Stomach (tissue), 8 donors: ENCODE measurements at regions not wholly inside any gene's neighbourhood (a gene's known extent, or its start where the extent isn't known, plus 50 kb on each side); places are given as distances from the start of the nearest gene placed in this dataset.

Experiments used
- DNase-seq, 2 donors: peaks; one replicate each; pipeline versions ENCODE4 v3.0.0 to v3.0.0-alpha.2; 2013 to 2019
- H3K27ac ChIP-seq, 5 donors: fragments of 200-600 bp in 4 of 5; sonication (generic) in 4 of 5; one replicate each; pipeline ENCODE4 v1.5.1; 2013 to 2019; ENCODE audit warnings: mild to moderate bottlenecking in 1 of 5, moderate library complexity in 1 of 5
- H3K27me3 ChIP-seq, 3 donors: fragments of 200-600 bp; sonication (generic); one replicate each; pipeline ENCODE4 v1.5.1; 2017 to 2019; ENCODE audit warnings: mixed run types in 1 of 3
- H3K36me3 ChIP-seq, 4 donors: fragments of 200-600 bp; sonication (generic); 1 replicate in 3 of 4; 2 replicates in 1 of 4; pipeline ENCODE4 v1.5.1; 2016 to 2019
- H3K4me1 ChIP-seq, 4 donors: fragments of 200-600 bp; sonication (generic); one replicate each; pipeline ENCODE4 v1.5.1; 2016 to 2019
- H3K4me3 ChIP-seq, 4 donors: fragments of 200-600 bp; sonication (generic) in 3 of 4; one replicate each; pipeline ENCODE4 v1.5.1; 2016 to 2019; ENCODE audit warnings: mild to moderate bottlenecking in 1 of 4
- H3K9me3 ChIP-seq, 4 donors: fragments of 200-600 bp; sonication (generic); one replicate each; pipeline ENCODE4 v1.5.1; 2016 to 2019
- EP300 ChIP-seq: sonication (generic); formaldehyde crosslinking; IDR thresholded peaks from one replicate; pipeline ENCODE4 v1.6.1; 2017; ENCODE audit warnings: antibody characterized with exemption
- POLR2A ChIP-seq, 4 donors: fragments of 450-650 bp; IDR thresholded peaks; one replicate each; pipeline ENCODE4 v1.6.1; 2016; ENCODE audit warnings: antibody characterized with exemption in 4 of 4, control low read depth in 2 of 4, mild to moderate bottlenecking in 1 of 4, moderate library complexity in 1 of 4
- POLR2AphosphoS5 ChIP-seq, 3 donors: sonication (generic); formaldehyde crosslinking; IDR thresholded peaks; one replicate each; pipeline ENCODE4 v1.6.1; 2016; ENCODE audit warnings: antibody characterized with exemption in 3 of 3
- WGBS, 5 donors: extraction: QIAGEN DNeasy Blood & Tissue Kit in 3 of 5; methylation state at CpG; one replicate each; pipeline versions ENCODE4 v1.1.5 to v1.1.7; 2013 to 2018; 5-methylcytosine and 5-hydroxymethylcytosine counted together
- intact Hi-C: fragments of 100-400 bp; cut with DNase I; formaldehyde crosslinking; loops from one replicate; pipeline ENCODE4 v1.15.1; 2023; ENCODE audit warnings: low total_unique reads
- TF ChIP-seq, protein P1 (sequence below), 7 experiments: fragments of 450-650 bp in 4 of 7; fragments of 200-600 bp in 3 of 7; sonication (generic) in 3 of 7; IDR thresholded peaks; one replicate each; pipeline ENCODE4 v1.5.1; 2016 to 2019; ENCODE audit warnings: antibody characterized with exemption in 7 of 7, control low read depth in 2 of 7, mild to moderate bottlenecking in 1 of 7
- donor health status: healthy with polysubstance abuse.
- donor health status: Bipolar disorder and iron deficiency.
- donor health status: healthy.

- Histone ChIP-seq H3K27ac (no peak overlapping the region), H3K9me3 (no peaks in the 10 kb centered on the region), H3K36me3 (no peaks in the 10 kb centered on the region), H3K4me3 (no peak overlapping the region), H3K4me1 (no peaks in the 10 kb centered on the region), H3K27me3 (no peaks in the 10 kb centered on the region)
- TF ChIP-seq POLR2A (IDR thresholded peaks at IDR 0.05): no peak
- no peak for TF ChIP-seq EP300
- TF ChIP-seq, protein P1, sequence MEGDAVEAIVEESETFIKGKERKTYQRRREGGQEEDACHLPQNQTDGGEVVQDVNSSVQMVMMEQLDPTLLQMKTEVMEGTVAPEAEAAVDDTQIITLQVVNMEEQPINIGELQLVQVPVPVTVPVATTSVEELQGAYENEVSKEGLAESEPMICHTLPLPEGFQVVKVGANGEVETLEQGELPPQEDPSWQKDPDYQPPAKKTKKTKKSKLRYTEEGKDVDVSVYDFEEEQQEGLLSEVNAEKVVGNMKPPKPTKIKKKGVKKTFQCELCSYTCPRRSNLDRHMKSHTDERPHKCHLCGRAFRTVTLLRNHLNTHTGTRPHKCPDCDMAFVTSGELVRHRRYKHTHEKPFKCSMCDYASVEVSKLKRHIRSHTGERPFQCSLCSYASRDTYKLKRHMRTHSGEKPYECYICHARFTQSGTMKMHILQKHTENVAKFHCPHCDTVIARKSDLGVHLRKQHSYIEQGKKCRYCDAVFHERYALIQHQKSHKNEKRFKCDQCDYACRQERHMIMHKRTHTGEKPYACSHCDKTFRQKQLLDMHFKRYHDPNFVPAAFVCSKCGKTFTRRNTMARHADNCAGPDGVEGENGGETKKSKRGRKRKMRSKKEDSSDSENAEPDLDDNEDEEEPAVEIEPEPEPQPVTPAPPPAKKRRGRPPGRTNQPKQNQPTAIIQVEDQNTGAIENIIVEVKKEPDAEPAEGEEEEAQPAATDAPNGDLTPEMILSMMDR (IDR thresholded peaks at IDR 0.05): no peak
- TF ChIP-seq POLR2AphosphoS5 (IDR thresholded peaks at IDR 0.05): no peak
- WGBS, 5 donors: 61 to 71% (median 63%) methylated on average over 2 of the region's 2 CpGs
- intact Hi-C loops: no loop called here
- no peak for DNase-seq
These were observed 120.0 kb upstream of the ARRDC4 start for GRCh38 chr15:97840501-97840900.

DNA sequence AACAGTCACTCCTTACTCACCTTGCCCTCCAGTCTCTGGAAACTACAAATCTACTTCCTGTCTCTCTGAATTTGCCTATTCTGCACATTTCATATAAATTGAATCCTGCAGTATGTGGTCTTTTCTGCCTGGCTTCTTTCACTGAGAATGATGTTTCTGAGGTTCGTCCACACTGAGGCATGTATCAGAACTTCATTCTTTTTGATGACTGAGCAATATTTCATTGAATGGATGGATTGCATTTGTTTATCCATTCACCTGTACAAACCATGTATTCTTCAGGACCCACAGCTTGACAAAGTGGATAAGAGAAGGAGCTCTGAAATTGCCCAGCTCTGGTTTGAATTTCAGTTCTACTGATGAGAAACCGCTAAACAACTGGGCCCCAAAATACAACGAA lies 118.9 kb upstream of the ARRDC4 start:
- intact Hi-C loops: no loop called here
- TF ChIP-seq EP300: no peak
- H3K27ac ChIP-seq: no peak overlapping the region
- H3K27me3 ChIP-seq: no peaks in the 10 kb centered on the region
- no peak for DNase-seq
- no peak overlapping the region for H3K4me3 ChIP-seq
- no peaks in the 10 kb centered on the region for H3K36me3 ChIP-seq
- H3K9me3 ChIP-seq: no peaks in the 10 kb centered on the region
- 87 to 93% (median 89%) methylated on average over 3 of the region's 3 CpGs for WGBS, 5 donors
- H3K4me1 ChIP-seq: no peaks in the 10 kb centered on the region

DNA sequence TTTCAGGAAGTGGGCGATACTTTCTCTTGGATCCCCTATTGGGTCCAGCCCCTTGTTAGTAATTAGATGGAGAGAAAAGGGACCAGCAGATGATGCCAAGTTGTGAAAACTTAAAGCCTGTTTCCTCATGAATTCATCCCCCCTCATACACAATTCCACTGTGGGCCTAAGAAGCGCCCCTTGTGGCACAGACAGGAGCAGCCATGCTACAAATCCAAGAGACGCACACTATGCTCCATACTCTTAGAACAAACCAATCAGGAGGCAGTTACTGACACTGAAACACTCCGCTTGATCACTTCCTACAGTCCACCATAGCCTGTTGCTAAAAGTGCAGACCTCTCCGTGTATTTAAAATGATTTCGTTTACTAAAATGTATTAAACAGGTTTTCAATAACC lies 111.3 kb upstream of the ARRDC4 start:
- Histone ChIP-seq H3K27ac (no peak overlapping the region), H3K4me3 (no peak overlapping the region), H3K9me3 (no peaks in the 10 kb centered on the region), H3K36me3 (no peaks in the 10 kb centered on the region), H3K4me1 (no peaks in the 10 kb centered on the region), H3K27me3 (no peaks in the 10 kb centered on the region)
- DNase-seq: no peak
- no peak for TF ChIP-seq POLR2A (IDR thresholded peaks at IDR 0.05)
- TF ChIP-seq POLR2AphosphoS5 (IDR thresholded peaks at IDR 0.05): no peak
- 78 to 82% (median 79%) methylated on average over 6 of the region's 6 CpGs for WGBS, 5 donors
- intact Hi-C loops: no loop called here

DNA sequence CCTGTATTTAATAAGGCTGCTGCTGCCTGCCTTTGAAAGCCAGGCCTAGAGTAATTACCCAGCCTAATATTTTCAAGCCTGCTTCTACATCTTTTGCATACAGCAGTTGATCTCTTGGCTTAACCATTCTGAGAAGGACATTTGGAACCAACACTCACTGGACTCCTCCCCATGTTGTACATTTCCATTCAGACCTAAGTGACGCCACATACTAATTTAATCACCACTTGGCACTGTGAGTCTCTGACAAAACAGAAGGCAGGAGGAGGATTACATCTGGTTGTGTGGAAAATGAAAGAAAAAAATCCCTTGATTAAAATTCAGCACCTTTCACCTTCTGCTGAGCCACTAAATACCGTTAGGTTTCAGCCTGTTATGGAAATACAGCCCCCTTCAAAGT lies 102.2 kb upstream of the ARRDC4 start:
- H3K27me3 ChIP-seq: no peaks in the 10 kb centered on the region
- H3K4me1 ChIP-seq: no peaks in the 10 kb centered on the region
- WGBS, 5 donors: 70 to 78% (median 72%) methylated on average over 2 of the region's 2 CpGs
- H3K9me3 ChIP-seq: peaks cover 0 to 12% (median 3%) of the 10 kb centered on the region in 4 donors
- intact Hi-C loops: no loop called here
- DNase-seq: no peak
- H3K36me3 ChIP-seq: no peaks in the 10 kb centered on the region
- H3K27ac ChIP-seq: no peak overlapping the region
- H3K4me3 ChIP-seq: no peak overlapping the region
- TF ChIP-seq POLR2A (IDR thresholded peaks at IDR 0.05) (no peak), POLR2AphosphoS5 (IDR thresholded peaks at IDR 0.05) (no peak), EP300 (no peak)
- TF ChIP-seq, protein P1 (IDR thresholded peaks at IDR 0.05): no peak

GRCh38 chr15:97861529-97862260 lies 98.8 kb upstream of the ARRDC4 start:
- Histone ChIP-seq H3K36me3 (no peaks in the 10 kb centered on the region), H3K4me1 (no peaks in the 10 kb centered on the region), H3K27me3 (no peaks in the 10 kb centered on the region), H3K27ac (no peak overlapping the region), H3K4me3 (no peak overlapping the region), H3K9me3 (peaks cover 0 to 7% (median 3%) of the 10 kb centered on the region in 4 donors)
- TF ChIP-seq POLR2AphosphoS5 (IDR thresholded peaks at IDR 0.05) (no peak), POLR2A (IDR thresholded peaks at IDR 0.05) (no peak), EP300 (no peak)
- TF ChIP-seq, protein P1 (IDR thresholded peaks at IDR 0.05): no peak
- WGBS, 5 donors: 49 to 63% (median 57%) methylated on average over 2 of the region's 2 CpGs
- no peak for DNase-seq
- intact Hi-C loops: no loop called here
